ENCODE measurements at regions not wholly inside any gene's neighbourhood (a gene's known extent, or its start where the extent isn't known, plus 50 kb on each side); places are given as distances from the start of the nearest gene placed in this dataset.
A peak's percentile ranks its signal among the peaks of the same experiment; 100 is the strongest.

DNA sequence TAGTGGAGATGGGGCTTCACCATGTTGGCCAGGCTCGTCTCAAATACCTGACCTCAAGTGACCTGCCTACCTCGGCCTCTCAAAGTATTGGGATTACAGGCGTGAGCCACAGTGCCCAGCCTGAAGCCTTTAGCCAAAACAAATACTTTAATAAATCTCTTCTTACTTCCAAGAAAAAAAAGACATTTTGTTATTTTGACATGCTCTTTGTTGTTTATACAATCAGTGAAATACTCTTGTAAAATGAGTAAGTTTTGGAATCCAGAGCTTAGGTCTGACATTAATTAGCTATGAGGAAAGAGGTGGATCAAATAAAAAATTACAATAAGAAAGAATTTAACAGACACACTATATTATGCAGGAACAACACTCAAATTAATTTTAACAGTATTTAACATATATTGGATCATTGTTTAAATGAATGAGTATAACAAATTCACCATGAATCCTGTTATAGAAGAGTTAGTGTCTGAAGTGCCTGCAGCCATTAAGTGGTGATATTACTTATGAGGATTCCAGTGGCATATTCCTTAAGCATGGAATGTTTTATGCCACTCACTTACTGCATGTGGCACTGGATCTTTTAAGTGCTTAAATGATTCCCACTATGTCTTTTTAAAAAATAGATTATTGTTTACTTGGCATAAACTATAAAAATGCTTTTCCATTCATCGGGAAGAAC lies 260.1 kb upstream of the GIMD1 start:
- H3K4me3 ChIP-seq (ENCODE audit: low read length) = no peak overlapping the region
- 67% methylated on average over 2 of the region's 4 CpGs for WGBS (ENCODE audit: insufficient coverage)

DNA sequence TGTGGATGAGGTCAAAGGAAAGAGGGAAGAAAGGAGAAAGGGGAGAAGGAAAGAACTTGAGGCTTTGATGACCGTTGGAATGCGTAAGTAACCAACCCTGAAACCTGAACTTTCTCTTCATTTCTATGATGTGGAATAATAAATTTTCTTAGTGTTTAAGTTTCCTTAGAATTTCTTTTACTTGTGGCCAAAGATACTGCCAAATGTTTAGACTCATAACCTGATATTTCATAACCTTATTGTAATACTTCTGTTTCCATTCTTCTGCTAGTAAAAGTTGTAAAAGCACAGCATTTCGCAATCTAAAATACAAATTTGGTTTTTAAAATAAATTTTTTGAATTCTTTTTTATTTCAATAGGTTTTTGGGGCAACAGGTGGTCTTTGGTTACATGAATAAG lies 258.5 kb upstream of the GIMD1 start:
- no peak for DNase-seq
- Histone ChIP-seq H3K4me3 (ENCODE audit: low read length) (no peak overlapping the region), H3K27ac (ENCODE audit: low read length) (no peak overlapping the region), H3K36me3 (ENCODE audit: control insufficient read depth, insufficient read depth, low read length) (no peaks in the 10 kb centered on the region), H3K9me3 (replicated peaks; ENCODE audit: control insufficient read depth, low read depth, low read length) (no peaks in the 10 kb centered on the region), H3K4me1 (ENCODE audit: control insufficient read depth, insufficient read depth, low read length) (no peaks in the 10 kb centered on the region), H3K27me3 (ENCODE audit: control insufficient read depth, insufficient read depth, low read length) (no peaks in the 10 kb centered on the region)
- WGBS (ENCODE audit: insufficient coverage) = no CpG with 5 or more reads among the region's 3 CpGs

More for the DNA sequence above, 260.1 kb upstream of the GIMD1 start:
- no peaks in the 10 kb centered on the region for H3K9me3 ChIP-seq (replicated peaks; ENCODE audit: control insufficient read depth, low read depth, low read length)
- no peak for DNase-seq
- H3K4me1 ChIP-seq (ENCODE audit: control insufficient read depth, insufficient read depth, low read length) = no peaks in the 10 kb centered on the region
- H3K27ac ChIP-seq (ENCODE audit: low read length) = no peak overlapping the region
- H3K27me3 ChIP-seq (ENCODE audit: control insufficient read depth, insufficient read depth, low read length) = no peaks in the 10 kb centered on the region
- H3K36me3 ChIP-seq (ENCODE audit: control insufficient read depth, insufficient read depth, low read length) = no peaks in the 10 kb centered on the region

DNA sequence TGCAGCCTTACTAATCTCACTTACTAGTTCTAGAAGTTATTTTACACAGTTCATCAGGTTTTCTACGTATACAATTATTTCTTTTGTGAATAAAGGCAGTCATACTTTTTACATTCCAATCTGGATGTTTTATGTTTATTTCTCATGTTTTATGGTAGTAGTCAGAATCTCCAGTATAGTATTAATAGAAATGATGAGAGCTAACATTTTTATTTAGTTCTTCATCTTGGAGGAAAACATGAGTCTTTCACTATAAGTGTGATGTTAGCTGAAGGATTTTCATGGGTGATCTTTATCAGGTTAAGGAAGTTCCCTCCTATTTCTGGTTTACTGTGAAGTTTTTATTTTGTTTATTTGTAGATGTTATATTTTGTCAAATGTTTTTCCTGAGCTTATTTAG lies 256.1 kb upstream of the GIMD1 start:
- no peaks in the 10 kb centered on the region for H3K36me3 ChIP-seq (ENCODE audit: control insufficient read depth, insufficient read depth, low read length)
- H3K4me3 ChIP-seq (ENCODE audit: low read length) = no peak overlapping the region
- no peak overlapping the region for H3K27ac ChIP-seq (ENCODE audit: low read length)
- no peaks in the 10 kb centered on the region for H3K9me3 ChIP-seq (replicated peaks; ENCODE audit: control insufficient read depth, low read depth, low read length)
- H3K27me3 ChIP-seq (ENCODE audit: control insufficient read depth, insufficient read depth, low read length) = no peaks in the 10 kb centered on the region
- no peak for DNase-seq
- no peaks in the 10 kb centered on the region for H3K4me1 ChIP-seq (ENCODE audit: control insufficient read depth, insufficient read depth, low read length)
- no CpG with 5 or more reads among the region's 1 CpG for WGBS (ENCODE audit: insufficient coverage)

DNA sequence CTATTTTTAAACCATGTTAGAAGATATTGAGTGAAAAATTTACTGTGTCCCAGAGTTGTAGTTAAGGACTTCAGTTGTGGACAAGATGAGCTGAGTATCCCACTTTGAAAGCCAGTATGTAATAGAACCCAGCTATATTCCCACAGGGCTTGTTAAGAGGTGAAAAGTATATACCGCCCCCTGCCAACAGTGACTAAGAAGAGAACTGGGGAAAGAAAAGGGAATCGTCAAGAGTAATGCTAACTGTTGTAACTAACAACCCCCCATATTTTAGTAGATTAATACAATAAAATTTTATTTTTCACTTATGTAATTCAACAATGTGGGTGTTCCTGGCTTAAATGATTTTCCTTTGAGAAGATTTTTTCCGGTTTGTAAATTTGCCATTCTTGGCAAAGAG lies 250.4 kb upstream of the GIMD1 start:
- no peaks in the 10 kb centered on the region for H3K9me3 ChIP-seq (replicated peaks; ENCODE audit: control insufficient read depth, low read depth, low read length)
- no peak overlapping the region for H3K4me3 ChIP-seq (ENCODE audit: low read length)
- H3K27me3 ChIP-seq (ENCODE audit: control insufficient read depth, insufficient read depth, low read length) = no peaks in the 10 kb centered on the region
- DNase-seq = peak; percentile 77
- no peaks in the 10 kb centered on the region for H3K4me1 ChIP-seq (ENCODE audit: control insufficient read depth, insufficient read depth, low read length)
- H3K27ac ChIP-seq (ENCODE audit: low read length) = no peak overlapping the region
- no peaks in the 10 kb centered on the region for H3K36me3 ChIP-seq (ENCODE audit: control insufficient read depth, insufficient read depth, low read length)
- no CpG with 5 or more reads among the region's 3 CpGs for WGBS (ENCODE audit: insufficient coverage)

DNA sequence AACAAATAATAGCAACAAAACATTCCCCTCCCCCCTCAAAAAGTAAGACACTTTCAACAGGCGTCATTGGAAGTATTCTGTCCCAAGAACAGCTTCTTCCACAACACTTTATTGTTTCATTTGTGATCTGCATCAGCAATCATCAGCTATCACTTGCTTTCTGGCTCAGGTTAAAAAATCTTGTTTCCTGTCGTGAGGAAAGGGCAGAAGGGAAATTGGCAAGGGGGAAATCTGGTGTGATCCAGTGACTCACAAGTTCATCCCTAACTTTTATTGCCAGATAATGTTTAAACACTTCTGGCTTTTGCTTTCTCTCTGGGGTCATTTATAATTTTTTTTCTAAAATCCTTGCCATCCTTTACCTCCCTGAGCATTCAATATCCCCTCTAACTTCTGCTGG lies 247.4 kb upstream of the GIMD1 start:
- H3K4me1 ChIP-seq (ENCODE audit: control insufficient read depth, insufficient read depth, low read length) = no peaks in the 10 kb centered on the region
- H3K27me3 ChIP-seq (ENCODE audit: control insufficient read depth, insufficient read depth, low read length) = no peaks in the 10 kb centered on the region
- peak; percentile 43 for DNase-seq
- H3K27ac ChIP-seq (ENCODE audit: low read length) = no peak overlapping the region
- no peak overlapping the region for H3K4me3 ChIP-seq (ENCODE audit: low read length)
- no peaks in the 10 kb centered on the region for H3K36me3 ChIP-seq (ENCODE audit: control insufficient read depth, insufficient read depth, low read length)
- WGBS (ENCODE audit: insufficient coverage) = 50% methylated on average over 1 of the region's 2 CpGs
- H3K9me3 ChIP-seq (replicated peaks; ENCODE audit: control insufficient read depth, low read depth, low read length) = no peaks in the 10 kb centered on the region

DNA sequence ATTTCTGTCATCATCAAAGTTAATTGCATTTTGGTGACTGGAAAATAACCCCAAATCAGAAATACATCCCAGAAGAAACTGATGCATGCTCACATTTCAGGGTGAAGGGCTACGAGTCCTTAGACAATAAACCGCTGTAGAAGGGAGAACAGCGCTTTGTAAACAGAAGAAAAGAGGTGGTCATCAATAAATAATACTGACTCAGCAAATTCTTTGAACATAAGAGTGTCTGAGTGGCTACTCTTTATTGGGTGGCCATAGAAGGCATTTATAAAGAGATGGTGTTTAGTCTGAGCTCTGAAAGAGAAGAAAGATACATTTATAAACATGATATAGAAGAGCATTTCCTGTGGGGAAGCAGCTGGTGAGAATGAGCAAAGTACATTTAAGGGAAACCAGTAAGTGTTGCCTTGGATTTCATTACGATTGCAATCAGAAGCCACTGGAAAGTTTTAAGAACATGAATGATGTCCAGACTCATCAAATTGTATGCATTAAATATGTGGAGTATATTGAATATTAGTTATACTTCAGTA lies 246.9 kb upstream of the GIMD1 start:
- Histone ChIP-seq H3K9me3 (replicated peaks; ENCODE audit: control insufficient read depth, low read depth, low read length) (no peaks in the 10 kb centered on the region), H3K36me3 (ENCODE audit: control insufficient read depth, insufficient read depth, low read length) (no peaks in the 10 kb centered on the region), H3K4me3 (ENCODE audit: low read length) (no peak overlapping the region), H3K27me3 (ENCODE audit: control insufficient read depth, insufficient read depth, low read length) (no peaks in the 10 kb centered on the region), H3K4me1 (ENCODE audit: control insufficient read depth, insufficient read depth, low read length) (no peaks in the 10 kb centered on the region), H3K27ac (ENCODE audit: low read length) (peak overlapping the region; percentile 56)
- peak; percentile 18 for DNase-seq
- WGBS (ENCODE audit: insufficient coverage) = no CpG with 5 or more reads among the region's 4 CpGs

DNA sequence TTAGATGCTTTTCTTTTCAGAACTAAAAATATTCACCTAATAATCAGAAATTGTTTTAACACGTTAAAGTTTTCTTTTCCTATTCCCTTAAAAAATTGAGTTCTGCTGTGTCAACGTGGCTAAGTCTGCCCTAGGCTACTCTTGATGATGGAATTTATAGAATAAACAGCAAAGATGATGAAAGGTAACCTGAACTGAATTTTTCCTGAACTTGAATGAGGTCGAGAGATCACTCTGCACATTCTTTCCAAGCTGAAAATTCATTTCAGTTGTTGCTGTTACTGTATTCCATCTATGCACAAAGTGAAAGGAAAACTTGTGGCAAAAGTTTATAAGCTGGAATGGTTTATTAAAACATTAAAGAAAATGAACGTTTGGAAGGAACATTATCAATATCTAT lies 245.9 kb upstream of the GIMD1 start:
- peak; percentile 78 for DNase-seq
- Histone ChIP-seq H3K27ac (ENCODE audit: low read length) (peak overlapping the region; percentile 56), H3K4me1 (ENCODE audit: control insufficient read depth, insufficient read depth, low read length) (no peaks in the 10 kb centered on the region), H3K27me3 (ENCODE audit: control insufficient read depth, insufficient read depth, low read length) (no peaks in the 10 kb centered on the region), H3K4me3 (ENCODE audit: low read length) (no peak overlapping the region), H3K9me3 (replicated peaks; ENCODE audit: control insufficient read depth, low read depth, low read length) (no peaks in the 10 kb centered on the region), H3K36me3 (ENCODE audit: control insufficient read depth, insufficient read depth, low read length) (no peaks in the 10 kb centered on the region)
- WGBS (ENCODE audit: insufficient coverage) = no CpG with 5 or more reads among the region's 4 CpGs

DNA sequence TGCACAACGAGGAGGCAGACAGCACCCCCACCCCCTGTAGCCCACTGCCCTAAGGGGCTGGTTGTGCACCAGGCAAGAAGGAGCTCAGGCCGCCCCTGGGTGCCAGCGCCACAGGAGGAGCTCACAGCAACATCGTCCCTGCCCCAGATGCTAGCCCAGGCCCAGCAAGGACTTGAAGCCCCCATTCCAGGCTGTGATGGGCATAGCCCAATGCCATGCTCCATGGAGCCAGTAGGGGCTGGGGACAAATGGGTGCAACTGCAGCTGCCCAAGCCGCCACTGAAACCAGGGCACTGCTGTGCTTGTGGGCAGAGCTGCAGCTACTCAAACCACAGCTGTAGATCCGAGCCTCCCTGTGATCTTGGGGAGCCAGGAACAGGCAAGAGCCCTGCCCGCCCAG lies 241.3 kb upstream of the GIMD1 start:
- DNase-seq = no peak
- Histone ChIP-seq H3K9me3 (replicated peaks; ENCODE audit: control insufficient read depth, low read depth, low read length) (no peaks in the 10 kb centered on the region), H3K36me3 (ENCODE audit: control insufficient read depth, insufficient read depth, low read length) (no peaks in the 10 kb centered on the region), H3K4me3 (ENCODE audit: low read length) (no peak overlapping the region), H3K27ac (ENCODE audit: low read length) (no peak overlapping the region), H3K27me3 (ENCODE audit: control insufficient read depth, insufficient read depth, low read length) (no peaks in the 10 kb centered on the region), H3K4me1 (ENCODE audit: control insufficient read depth, insufficient read depth, low read length) (no peaks in the 10 kb centered on the region)
- 89% methylated on average over 5 of the region's 7 CpGs for WGBS (ENCODE audit: insufficient coverage)

DNA sequence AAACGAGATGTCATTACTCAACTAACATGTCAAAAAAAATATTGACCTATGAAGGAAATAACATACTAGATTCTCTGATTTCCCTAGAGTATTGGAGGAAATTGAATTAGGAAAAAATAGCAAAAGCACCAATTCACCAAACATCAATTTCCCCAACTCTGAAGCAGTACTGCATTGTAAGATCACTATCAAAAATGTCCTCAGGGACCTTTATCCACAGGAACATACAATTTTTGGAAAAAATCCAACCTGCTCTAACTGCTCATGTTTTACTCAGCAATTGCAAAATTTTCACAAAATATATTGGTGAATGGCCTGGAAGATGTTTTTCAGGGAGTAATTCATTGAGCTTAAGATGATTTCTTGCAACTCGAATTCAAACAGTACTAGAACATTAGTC lies 239.0 kb upstream of the GIMD1 start:
- H3K9me3 ChIP-seq (replicated peaks; ENCODE audit: control insufficient read depth, low read depth, low read length) = no peaks in the 10 kb centered on the region
- H3K4me3 ChIP-seq (ENCODE audit: low read length) = no peak overlapping the region
- H3K27ac ChIP-seq (ENCODE audit: low read length) = no peak overlapping the region
- WGBS (ENCODE audit: insufficient coverage) = no CpG with 5 or more reads among the region's 2 CpGs
- no peaks in the 10 kb centered on the region for H3K36me3 ChIP-seq (ENCODE audit: control insufficient read depth, insufficient read depth, low read length)
- H3K4me1 ChIP-seq (ENCODE audit: control insufficient read depth, insufficient read depth, low read length) = peaks cover 5% of the 10 kb centered on the region
- peak; percentile 47 for DNase-seq
- no peaks in the 10 kb centered on the region for H3K27me3 ChIP-seq (ENCODE audit: control insufficient read depth, insufficient read depth, low read length)

DNA sequence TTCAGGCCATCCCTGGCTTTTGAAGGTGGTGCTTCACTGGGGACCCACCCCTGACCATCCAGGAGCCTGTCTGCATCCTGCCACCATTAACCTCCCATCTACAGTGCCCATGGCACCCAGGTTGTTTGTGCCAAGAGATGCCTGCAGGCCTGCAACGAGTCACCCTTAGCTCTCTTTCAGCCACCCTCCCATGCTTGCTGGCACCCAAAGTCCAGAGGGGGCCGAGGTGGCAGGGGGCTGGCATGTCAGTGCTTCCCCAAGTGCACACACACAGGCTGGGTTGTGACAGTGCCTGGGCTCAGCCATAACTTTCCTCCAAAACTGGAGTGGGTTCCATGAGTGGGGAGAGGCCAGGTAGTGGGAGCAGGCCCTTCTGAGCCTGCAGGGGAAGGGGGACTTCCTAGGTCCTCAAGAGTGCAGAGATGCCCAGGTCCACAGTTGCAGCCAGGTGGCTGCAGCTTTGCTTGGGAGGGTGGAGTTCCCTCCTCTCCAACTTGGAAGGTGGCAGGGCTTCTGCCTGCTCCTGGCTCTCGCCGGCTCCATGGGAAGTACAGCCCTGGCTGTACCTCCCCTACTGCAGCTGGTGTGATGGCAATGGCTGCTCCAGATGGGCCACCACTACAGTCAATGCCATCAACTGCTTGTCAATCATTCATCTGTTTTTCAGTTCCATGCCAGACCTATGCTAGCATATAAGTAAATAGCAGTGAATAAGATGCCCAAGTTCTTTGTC lies 235.9 kb upstream of the GIMD1 start:
- Histone ChIP-seq H3K4me3 (ENCODE audit: low read length) (no peak overlapping the region), H3K27me3 (ENCODE audit: control insufficient read depth, insufficient read depth, low read length) (no peaks in the 10 kb centered on the region), H3K4me1 (ENCODE audit: control insufficient read depth, insufficient read depth, low read length) (peaks cover 5% of the 10 kb centered on the region), H3K9me3 (replicated peaks; ENCODE audit: control insufficient read depth, low read depth, low read length) (no peaks in the 10 kb centered on the region), H3K27ac (ENCODE audit: low read length) (no peak overlapping the region), H3K36me3 (ENCODE audit: control insufficient read depth, insufficient read depth, low read length) (no peaks in the 10 kb centered on the region)
- DNase-seq = no peak
- 86% methylated on average over 1 of the region's 4 CpGs for WGBS (ENCODE audit: insufficient coverage)
